Activated naive CD8-positive, alpha-beta T cell treated with anti-CD3 and anti-CD28 coated beads, Interleukin-2, amount 50 U/mL, for 16 hours (primary cell): ENCODE measurements at regions not wholly inside any gene's neighbourhood (a gene's known extent, or its start where the extent isn't known, plus 50 kb on each side); places are given as distances from the start of the nearest gene placed in this dataset.

Experiments used
- DNase-seq: peaks from one replicate; pipeline ENCODE4 v3.0.0-alpha.2; 2020; ENCODE audit warnings: low read depth, low spot score

DNA sequence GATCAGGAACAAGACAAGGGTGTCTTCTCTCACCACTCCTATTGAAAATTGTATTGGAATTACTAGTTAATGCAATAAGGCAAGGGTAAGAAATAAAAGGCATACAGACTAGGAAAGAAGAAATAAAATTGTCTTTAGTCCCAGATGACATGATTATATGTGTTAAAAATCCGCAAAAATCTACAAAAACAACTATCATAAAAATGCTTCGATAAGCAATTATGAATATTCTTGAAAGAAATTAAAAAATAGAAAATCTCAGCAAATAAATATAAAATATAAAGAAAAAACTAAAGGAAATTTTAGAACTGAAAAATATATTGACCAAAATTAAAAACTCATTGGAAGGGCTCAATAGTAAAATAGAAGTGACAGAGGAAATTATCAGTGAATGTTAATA is 243.3 kb downstream of the ZNF674 start:
- no peak for DNase-seq

DNA sequence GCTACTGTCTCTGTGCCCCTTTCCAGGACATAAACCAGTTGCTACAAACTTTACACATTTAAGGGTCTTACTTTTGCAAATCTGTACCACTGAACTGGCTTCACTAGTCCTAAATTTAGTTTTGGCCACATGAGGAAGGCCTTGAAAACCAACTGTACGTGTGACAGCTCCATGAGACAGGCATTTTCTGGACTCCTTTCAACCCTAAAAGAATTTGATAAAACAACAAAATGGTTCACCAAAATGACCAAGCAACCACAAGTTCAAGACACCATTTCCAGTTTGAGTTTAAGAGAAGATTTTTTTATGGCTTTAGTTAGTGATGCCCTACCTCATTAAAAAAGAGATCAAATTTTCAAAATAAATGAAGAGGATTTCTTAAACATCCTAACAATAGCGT is 246.4 kb downstream of the ZNF674 start:
- DNase-seq: no peak

DNA sequence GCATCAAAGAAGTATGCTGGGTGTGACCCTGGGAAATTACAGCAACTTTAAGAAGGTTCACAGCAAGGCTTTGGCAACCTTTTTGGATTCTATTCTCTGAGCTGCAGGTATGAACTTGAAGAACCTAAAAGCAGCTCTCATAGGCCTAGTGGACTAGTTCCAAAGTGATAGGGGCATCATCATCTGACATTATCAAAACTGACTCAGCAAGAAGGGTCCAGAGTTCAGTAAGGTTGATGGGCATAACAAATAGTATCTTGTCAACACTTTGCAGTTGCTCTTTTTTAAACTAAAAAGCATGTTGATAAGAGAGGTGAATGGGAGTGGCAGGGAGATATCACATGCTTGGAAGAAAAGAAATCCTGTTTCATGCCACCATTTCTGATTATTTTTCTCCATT is 249.3 kb downstream of the ZNF674 start:
- no peak for DNase-seq

DNA sequence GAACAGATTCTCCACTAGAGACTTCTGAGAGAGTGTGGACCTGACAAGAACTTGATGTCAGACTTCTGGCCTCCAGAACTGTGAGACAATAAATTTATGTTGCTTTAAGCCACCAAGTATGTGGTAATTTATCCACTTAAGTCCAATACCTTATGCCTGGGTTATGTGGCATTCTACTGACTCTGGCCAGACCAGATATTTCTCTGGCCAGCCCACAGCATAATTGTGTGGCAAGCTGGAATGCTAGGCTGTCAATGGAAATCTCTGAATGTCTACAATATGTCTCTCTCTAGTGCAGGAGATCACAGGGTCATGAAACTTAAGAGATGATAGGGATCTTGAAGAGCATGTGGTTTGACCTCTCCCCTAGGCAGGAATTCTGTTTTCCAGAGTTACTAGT is 251.0 kb downstream of the ZNF674 start:
- DNase-seq: no peak

DNA sequence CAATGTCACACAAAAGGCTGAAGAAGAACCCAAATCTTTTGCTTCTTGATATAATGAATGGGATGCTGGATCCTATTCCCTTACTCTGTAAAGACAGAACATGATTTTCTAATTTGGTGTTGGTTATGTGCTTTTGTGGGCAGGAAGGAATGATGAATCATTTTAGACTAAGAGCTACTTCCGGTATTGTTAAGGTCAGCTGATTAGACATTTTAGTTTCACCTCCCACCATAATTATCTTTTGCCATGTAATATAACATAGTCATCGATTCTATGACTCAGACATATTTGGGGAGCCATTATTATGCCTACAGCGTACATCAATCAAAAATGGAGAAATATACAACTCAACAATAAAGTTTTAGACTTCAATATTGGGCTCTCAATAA is 265.3 kb downstream of the ZNF674 start:
- no peak for DNase-seq

DNA sequence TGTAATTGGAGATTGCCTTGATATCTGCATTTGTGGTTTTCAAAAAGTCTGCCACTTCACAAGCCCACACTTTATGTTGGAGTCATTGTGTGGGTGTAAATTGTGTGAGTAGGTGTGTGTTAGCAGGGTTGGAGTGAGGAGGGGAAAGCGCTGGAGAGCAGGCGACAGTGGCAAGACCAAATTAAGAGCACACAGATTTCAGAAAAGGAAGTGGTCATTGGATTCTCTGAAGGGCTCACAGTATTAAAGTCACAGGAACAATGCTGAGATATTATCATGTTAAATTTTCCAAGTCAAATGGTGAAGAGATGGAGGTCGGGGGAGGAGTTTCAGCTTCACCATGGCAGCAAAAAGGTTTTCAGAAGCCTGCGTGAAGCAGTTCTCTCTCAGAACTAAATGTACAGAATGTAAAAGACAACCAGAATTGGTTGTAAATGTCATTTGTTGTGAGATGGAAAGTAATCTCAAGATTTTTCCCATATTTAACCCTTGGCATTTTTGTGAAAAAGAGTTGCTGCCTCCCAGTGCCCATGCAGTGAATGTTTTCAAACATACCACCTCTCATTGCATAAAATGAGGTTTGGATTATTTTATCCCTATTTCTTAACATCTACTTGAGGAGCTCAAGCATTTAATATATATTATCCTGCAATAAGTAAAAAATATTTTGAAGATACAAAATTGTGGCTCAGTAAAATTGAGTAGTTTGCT is 265.9 kb downstream of the ZNF674 start:
- no peak for DNase-seq

DNA sequence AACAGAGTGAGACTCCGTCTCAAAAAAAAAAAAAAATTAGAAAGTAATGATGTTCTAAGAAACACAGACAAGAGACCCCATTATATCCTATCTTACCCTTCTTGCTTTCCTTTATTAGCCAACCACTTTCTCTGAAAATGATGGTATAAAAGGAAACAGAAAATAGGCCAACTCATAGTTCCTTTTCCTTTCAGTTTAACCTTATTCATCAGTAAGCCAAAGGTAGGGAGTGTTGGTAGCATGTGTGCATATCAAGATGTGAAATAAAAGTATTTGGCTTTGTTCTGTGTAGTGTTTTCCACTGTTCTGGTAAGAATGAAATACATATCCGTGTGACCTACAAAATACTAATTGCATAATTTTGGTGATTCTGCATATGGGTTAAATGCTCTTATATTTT is 266.6 kb downstream of the ZNF674 start:
- DNase-seq: no peak

DNA sequence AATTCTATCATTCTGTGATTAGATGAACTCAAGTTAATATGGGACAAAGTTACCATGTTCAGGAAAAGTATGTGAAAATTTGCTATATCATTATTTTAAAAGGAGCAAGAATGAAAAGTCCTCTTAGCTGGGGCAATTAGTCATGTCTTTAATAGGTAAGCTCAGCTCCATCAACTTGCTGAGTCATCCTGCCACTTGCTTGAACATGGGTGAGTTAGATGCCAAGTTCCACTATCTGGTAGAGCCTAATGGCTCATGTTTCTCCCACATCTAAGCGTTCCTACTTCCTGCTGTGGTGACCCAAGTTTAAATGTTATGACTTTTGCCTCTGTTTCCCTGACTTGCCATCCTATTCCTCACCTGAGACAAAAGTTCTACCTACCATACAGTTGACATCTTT is 276.8 kb downstream of the ZNF674 start:
- DNase-seq: no peak

DNA sequence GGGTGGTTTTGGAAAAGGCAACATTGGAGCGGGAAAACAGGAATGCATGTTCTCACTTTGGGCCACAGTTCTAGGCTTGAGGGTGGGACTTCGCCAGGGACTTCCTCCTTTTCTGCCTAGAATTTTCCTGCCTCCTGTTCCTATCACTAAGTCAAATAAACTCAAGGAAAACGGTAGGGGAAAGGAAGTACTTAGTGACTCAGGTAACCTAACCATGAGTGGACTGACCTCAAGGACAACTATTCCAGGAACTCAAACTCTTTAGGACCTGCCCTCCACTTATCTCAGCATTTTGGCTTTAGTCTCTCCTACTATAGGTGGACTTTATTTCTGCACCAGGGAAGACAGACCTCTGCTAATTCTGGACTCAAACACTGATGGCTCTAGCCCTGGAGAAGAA is 281.7 kb downstream of the ZNF674 start:
- no peak for DNase-seq

DNA sequence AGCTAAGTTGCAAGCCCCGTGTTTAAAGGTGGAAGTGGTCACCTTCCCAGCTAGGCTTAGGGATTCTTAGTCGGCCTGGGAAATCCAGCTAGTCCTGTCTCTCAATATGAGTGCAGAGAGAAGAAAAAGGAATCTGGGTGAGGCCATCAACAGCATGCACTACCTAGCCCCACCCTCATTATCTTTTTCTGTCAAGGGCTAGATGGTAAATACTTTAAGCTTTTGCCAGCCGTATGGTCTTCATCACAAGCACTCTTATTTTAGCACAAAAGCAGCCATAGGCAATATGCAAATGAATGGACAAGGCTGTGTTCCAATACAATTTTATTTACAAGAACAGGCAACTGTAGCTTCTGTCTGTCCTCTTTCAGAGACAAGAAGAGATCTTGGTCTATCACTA is 282.9 kb downstream of the ZNF674 start:
- no peak for DNase-seq

DNA sequence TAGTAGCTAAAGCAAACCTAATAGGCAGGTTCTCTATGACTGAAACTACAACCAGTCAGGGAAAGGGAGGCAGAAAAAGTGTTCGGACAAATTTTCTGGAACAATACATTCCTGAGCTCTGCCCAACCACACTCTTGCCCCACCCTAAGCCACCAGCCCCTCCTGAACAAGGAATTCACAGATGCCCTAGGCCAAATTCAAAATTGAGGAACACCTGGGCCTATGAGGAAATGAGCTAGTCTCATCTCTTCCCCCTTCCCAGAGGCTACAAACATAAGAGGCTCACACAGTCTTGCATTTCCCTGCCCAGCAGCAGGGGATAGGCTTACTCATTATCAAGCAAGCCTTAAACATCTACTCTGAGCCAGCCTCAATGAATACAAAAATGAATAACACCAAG is 284.7 kb downstream of the ZNF674 start:
- no peak for DNase-seq

DNA sequence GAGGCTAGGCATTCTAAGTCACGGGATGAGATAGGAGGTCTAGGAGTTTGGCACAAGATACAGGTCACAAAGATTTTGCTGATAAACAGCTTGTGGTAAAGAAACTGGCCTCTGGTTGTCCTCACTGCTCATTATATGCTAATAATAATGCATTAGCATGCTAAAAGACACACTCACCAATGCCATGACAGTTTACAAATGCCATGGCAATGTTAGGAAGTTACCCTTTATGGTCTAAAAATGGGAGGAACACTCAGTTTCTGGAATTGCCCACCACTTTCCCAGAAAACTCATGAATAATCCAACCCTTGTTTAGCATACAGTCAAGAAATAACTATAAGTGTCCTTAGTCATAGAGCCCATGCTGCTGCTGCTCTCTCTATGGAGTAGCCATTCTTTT is 286.9 kb downstream of the ZNF674 start:
- no peak for DNase-seq

DNA sequence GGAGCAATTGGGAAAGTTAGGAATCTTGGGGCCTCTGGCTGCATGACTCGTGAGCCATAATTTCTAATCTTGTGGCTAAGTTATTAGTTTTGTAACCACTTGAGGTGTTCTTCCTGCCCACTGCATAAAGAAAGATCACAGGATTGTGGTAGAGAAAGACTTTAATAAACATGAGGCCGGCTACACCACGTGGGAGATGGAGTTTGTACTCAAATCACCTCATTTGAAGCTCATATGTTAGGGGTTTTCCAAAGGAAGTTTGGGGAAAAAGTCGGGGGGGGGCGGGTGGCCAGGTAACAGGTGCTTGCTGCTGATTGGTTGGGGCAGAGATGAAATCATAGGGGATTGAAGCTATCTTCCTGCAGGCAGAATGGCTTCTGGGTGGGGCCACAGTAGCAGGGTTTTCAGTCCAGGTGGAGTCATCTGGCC is 287.8 kb downstream of the ZNF674 start:
- DNase-seq: no peak

DNA sequence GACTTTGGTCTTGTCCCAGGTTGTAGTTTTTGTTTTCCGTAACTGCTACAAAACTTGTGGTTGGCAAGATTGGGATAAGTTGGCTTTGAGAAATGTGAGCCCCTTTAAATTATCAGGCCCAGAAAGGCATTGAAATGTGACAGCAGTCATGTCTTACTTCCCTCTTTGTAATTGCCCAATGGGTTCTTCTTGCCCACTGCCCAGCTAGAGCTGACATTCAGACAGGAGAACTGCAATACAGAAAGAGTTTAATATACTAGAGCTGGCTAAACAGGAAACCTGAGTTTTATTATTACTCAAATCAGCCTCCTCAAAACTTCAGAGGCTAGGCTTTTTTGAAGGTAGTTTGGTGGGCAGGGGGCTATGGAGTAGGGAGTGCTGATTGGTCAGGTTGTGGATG is 288.3 kb downstream of the ZNF674 start:
- DNase-seq: no peak

DNA sequence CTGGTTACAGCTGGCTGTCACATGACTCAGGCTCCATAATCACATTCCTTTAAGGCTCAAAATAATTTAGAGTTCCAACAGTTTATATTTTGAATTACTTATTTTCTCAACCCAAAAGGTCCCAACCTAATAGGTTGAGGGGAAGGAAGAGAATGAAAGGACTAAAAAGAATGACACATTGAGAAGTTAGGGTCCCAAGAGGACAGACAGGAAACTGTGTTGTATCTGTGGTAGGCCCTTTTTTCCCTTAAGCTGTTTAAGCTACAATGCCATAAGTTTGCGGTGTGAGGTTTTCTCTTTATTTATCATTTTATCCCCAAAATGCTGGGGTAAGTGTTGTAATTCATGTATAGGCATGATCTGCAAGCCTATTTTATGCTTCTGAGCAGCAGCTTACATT is 290.2 kb downstream of the ZNF674 start:
- no peak for DNase-seq

DNA sequence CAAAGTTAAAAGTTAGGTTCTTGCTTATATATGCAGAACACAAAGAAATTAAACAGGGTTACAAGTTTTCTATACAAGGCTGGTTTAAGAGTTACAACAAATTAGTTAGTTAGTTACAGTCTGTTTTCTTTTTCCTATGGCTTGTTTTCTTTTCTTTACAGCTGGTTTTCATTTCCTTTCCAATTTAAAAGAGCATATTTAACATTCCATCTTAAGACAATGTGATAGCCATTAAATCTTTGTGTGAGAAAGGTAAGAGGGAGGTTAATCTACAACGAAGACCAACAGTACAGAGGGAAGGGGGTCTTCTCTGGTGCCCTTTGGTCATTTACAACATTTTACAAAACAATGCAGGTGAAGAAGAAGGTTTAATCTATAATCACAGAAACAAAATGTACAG is 290.6 kb downstream of the ZNF674 start:
- no peak for DNase-seq

DNA sequence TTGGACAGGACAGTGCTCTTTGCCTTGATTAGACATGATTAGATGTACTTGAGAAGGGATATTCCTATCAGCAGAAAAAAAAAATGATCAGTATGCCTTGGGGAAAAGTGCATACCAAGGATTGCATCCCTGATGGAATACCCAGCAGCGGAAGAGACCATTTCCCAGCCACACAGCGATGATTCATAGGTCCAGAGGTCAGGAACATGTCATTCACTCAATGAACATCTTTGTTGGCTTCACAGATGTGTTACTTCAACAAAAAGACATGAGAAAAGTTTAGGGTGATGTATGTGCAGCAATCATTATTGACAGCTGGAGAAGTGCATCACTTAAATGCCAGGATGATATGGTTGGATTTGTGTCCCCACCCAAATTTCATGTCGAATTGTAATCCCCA is 293.5 kb downstream of the ZNF674 start:
- DNase-seq: no peak

DNA sequence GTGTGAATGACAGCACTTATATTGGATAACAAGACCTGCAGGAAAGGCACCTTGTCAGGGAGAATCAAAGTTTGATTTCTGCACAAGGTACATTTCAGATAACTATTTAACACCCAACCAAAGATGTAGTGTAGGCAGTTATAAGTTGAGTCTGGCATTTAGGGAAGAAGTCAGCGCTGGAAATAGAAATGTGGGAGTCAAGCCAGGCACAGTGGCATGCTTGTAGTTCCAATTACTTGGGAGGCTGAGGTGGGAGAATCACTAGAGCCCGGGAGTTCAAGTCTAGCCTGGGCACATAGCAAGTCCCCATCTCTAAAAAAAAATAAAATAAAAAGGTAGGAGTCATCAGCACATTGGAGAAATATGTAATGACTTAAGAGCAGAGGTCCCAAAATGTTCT is 295.1 kb downstream of the ZNF674 start:
- no peak for DNase-seq

DNA sequence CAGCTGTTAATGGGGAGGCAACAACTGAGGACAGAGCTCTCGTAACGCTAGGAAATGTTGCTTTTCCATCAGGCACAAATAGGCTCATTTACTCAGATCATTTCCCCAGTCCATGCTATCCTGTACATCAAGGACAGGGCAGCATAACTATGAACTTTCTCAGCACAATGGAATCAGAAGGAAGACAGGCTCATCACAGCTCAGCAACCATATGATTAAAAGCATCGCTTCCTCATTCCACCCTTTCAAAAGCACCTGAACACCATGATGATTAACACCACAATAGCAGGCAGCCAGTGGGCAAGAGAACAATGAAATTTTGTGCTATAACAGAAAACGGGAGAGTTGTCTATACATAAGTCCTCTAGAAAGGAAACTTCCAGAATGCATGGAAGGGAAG is 297.8 kb downstream of the ZNF674 start:
- DNase-seq: no peak

DNA sequence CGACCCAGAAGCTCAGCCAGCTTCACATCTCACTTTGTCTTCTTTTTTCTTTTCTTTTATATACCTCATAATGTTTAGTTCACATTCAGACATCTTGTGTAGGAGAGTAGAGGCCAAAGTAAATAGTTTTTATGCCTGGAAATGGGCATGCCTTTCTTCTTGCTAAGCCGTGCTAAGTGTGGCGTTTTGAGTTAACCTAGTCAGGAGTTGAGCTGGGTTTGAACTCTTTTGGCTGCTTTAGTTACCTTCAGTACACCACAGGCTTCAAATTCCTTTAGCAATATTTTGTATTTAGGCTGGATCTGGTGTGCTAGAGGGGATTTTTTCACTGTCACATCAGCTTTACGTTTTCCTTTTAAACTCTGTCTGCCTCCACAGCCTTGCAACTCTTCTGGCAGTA is 300.8 kb downstream of the ZNF674 start:
- no peak for DNase-seq

DNA sequence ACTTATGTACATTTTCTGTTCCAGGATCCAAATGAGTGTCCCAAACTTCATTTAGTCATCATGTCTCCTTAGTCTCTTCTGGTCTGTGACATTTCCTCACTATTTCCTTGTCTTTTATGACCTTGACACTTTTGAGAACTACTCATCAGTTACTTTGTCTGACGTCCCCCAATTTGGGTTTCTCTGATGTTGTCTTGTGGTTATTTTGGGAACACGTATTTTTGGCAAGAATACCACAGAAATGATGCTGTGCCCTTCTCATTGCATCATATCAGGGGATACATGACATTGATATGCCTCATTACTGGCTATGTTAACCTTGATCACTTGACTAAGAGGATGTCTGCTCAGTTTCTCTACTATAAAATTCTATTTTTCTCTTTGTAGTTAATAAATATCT is 308.8 kb downstream of the ZNF674 start:
- DNase-seq: no peak

DNA sequence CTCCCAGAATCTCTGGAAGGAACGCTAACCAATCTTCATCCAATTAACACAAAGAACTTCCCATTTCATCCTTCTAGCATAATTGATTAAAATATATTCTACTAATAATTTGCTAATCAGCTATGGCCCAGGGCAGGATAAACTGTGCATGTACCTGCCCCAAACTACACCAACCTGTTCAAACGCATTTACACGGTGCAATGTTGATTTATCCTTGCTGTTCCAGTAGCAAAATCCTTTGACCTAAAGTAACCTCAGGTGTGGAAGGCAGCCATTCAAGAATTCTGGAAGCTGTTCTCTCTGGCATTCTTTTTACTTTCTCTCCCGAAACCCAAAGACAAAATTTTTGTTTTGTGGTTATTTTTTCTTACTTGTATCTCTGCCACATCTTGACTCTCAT is 309.4 kb downstream of the ZNF674 start:
- DNase-seq: no peak

DNA sequence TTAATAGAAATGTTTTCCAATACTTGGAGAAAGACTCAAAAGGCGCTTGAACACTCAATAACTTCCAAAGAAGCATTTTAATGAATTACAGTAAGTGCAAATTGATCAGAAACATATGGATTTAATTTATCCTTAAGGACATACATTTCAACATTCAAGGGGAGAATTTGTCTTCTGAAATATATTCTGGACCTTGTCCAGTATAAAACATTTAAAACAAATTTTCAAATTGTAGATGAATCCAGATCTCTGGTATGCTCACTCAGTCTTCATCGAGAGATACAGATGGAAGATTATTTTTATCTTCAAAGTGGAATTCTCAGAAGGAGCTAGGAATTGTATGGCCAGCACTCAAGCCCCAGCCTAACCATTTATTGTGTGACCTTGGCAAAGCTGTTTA is 310.4 kb downstream of the ZNF674 start:
- DNase-seq: no peak

DNA sequence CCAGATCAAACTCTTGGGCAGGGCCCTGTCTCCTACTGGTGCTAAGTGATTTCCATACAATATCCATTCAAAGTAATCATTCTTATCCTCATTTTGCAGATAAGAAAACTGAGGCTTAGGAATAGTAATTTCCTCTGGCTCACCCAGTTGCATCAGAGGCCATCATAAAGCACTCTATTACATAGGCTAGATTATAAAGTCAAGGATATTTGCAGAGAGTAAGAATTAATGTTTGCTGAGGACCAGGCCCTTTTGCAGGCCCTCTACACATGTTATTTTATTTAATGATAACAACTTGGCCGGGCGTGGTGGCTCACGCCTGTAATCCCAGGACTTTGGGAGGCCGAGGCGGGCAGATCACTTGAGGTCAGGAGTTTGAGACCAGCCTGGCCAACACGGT is 316.8 kb downstream of the ZNF674 start:
- no peak for DNase-seq
